GM21717 (cell line): ENCODE measurements at regions not wholly inside any gene's neighbourhood (a gene's known extent, or its start where the extent isn't known, plus 50 kb on each side); places are given as distances from the start of the nearest gene placed in this dataset.

ENCODE experiments used
- ATAC-seq: cut with Tn5 transposase; IDR thresholded peaks from one replicate; pipeline ENCODE4 v1.9.1; 2021; ENCODE audit warnings: mild to moderate bottlenecking, moderate library complexity; ENCODE audit not compliant: unreplicated experiment

GRCh38 chr2:51145761-51146160 is 113.8 kb upstream of the NRXN1 start:
- ATAC-seq: no peak

- no peak for ATAC-seq
Measured at GRCh38 chr2:51120754-51121280, 88.9 kb upstream of the NRXN1 start.

- no peak for ATAC-seq
Measured at GRCh38 chr2:51111532-51111931, 79.6 kb upstream of the NRXN1 start.

GRCh38 chr2:51108794-51109193 is 76.9 kb upstream of the NRXN1 start:
- ATAC-seq: no peak

GRCh38 chr2:51107841-51108240 is 75.9 kb upstream of the NRXN1 start:
- no peak for ATAC-seq

- ATAC-seq: no peak
Measured at GRCh38 chr2:51105811-51106210, 73.9 kb upstream of the NRXN1 start.

- no peak for ATAC-seq
Measured at GRCh38 chr2:51103205-51103604, 71.3 kb upstream of the NRXN1 start.

GRCh38 chr2:51093016-51093415 is 61.1 kb upstream of the NRXN1 start:
- no peak for ATAC-seq

GRCh38 chr2:51085420-51086068 is 53.6 kb upstream of the NRXN1 start:
- no peak for ATAC-seq

- no peak for ATAC-seq
Measured at GRCh38 chr2:51084750-51085149, 52.8 kb upstream of the NRXN1 start.
